Spleen (tissue), 11 donors: ENCODE measurements at regions not wholly inside any gene's neighbourhood (a gene's known extent, or its start where the extent isn't known, plus 50 kb on each side); places are given as distances from the start of the nearest gene placed in this dataset.

Experiments used
- DNase-seq: peaks from one replicate; pipeline ENCODE4 v3.0.0-alpha.2; 2020
- H3K27ac ChIP-seq, 8 donors: fragments of 200-600 bp; sonication (generic) in 7 of 8; 1 replicate in 4 of 8; 2 replicates in 4 of 8; pipeline versions ENCODE4 v1.5.0 to v1.8.0; 2016 to 2021; ENCODE audit warnings: inconsistent platforms in 4 of 8, mild to moderate bottlenecking in 4 of 8, moderate library complexity in 1 of 8
- H3K27me3 ChIP-seq, 7 donors: fragments of 200-600 bp; sonication (generic) in 6 of 7; replicated peaks in 1 of 7; 1 replicate in 4 of 7; 2 replicates in 3 of 7; pipeline versions ENCODE4 v1.5.0 to v1.8.0; 2016 to 2021; ENCODE audit warnings: inconsistent platforms in 3 of 7, mild to moderate bottlenecking in 1 of 7
- H3K36me3 ChIP-seq, 6 donors: fragments of 200-600 bp; sonication (generic) in 5 of 6; 1 replicate in 4 of 6; 2 replicates in 2 of 6; pipeline versions ENCODE4 v1.5.0 to v1.8.0; 2016 to 2021; ENCODE audit warnings: inconsistent platforms in 2 of 6
- H3K4me1 ChIP-seq, 6 donors: fragments of 200-600 bp; sonication (generic) in 5 of 6; 1 replicate in 3 of 6; 2 replicates in 3 of 6; pipeline versions ENCODE4 v1.5.0 to v1.8.0; 2016 to 2021; ENCODE audit warnings: inconsistent platforms in 3 of 6
- H3K4me3 ChIP-seq, 8 donors: fragments of 200-600 bp; sonication (generic) in 7 of 8; 1 replicate in 4 of 8; 2 replicates in 4 of 8; pipeline versions ENCODE4 v1.5.0 to v1.8.0; 2016 to 2021; ENCODE audit warnings: inconsistent platforms in 4 of 8, mild to moderate bottlenecking in 4 of 8, moderate library complexity in 2 of 8
- H3K9me3 ChIP-seq, 8 donors: fragments of 200-600 bp; sonication (generic) in 7 of 8; 1 replicate in 4 of 8; 2 replicates in 4 of 8; pipeline versions ENCODE4 v1.5.0 to v1.8.0; 2016 to 2021; ENCODE audit warnings: inconsistent platforms in 4 of 8
- CTCF ChIP-seq, 11 experiments: fragments of 200-600 bp in 7 of 11; fragments of 450-650 bp in 4 of 11; sonication (generic) in 4 of 11; IDR thresholded peaks in 8 of 11; conservative IDR thresholded peaks in 3 of 11; 1 replicate in 7 of 11; 2 replicates in 4 of 11; pipeline versions ENCODE4 v1.4.0 to v1.8.0; 2016 to 2021; ENCODE audit warnings: antibody characterized with exemption in 11 of 11, inconsistent platforms in 4 of 11, mild to moderate bottlenecking in 1 of 11
- POLR2A ChIP-seq, 3 donors: fragments of 450-650 bp; IDR thresholded peaks; one replicate each; pipeline ENCODE4 v1.5.1; 2017; ENCODE audit warnings: antibody characterized with exemption in 3 of 3, mild to moderate bottlenecking in 1 of 3
- POLR2AphosphoS5 ChIP-seq, 3 donors: sonication (generic); formaldehyde crosslinking; IDR thresholded peaks; one replicate each; pipeline ENCODE4 v1.5.1; 2017; ENCODE audit warnings: antibody characterized with exemption in 3 of 3
- WGBS, 5 donors: extraction: QIAGEN DNeasy Blood & Tissue Kit in 3 of 5; methylation state at CpG; one replicate each; pipeline versions ENCODE4 v1.1.5 to v1.1.7; 2013 to 2018; 5-methylcytosine and 5-hydroxymethylcytosine counted together
- intact Hi-C: fragments of 100-400 bp; cut with DNase I; formaldehyde crosslinking; loops from one replicate; pipeline ENCODE4 v1.15.0; 2023; ENCODE audit warnings: low total_unique reads
- donor health status: healthy with polysubstance abuse.
- donor health status: DM: no; HTN: no; CAD: no; lungs with moderate emphysema.
- donor health status: DM: no; HTN: no; CAD: no.
- donor health status: Bipolar disorder and iron deficiency.
- donor health status: healthy.
- donor health status: DM: no; HTN: no; CAD: no.
- donor health status: DM: yes; HTN: yes; CAD: no.

GRCh38 chr22:23386822-23387580 lies 193.1 kb downstream of the IGLL1 start:
- Histone ChIP-seq H3K4me1 (peaks cover 0 to 53% (median 15%) of the 10 kb centered on the region in 6 donors), H3K4me3 (no peak overlapping the region), H3K27ac (no peak overlapping the region), H3K27me3 (peaks cover 0 to 34% (median 0%) of the 10 kb centered on the region in 7 donors), H3K36me3 (no peaks in the 10 kb centered on the region), H3K9me3 (no peaks in the 10 kb centered on the region)
- intact Hi-C loops: no loop called here
- no peak for TF ChIP-seq POLR2AphosphoS5 (IDR thresholded peaks at IDR 0.05)
- no peak for TF ChIP-seq POLR2A (IDR thresholded peaks at IDR 0.05)
- no peak for TF ChIP-seq CTCF (IDR thresholded peaks at IDR 0.05 in 8 of 11, conservative IDR thresholded peaks at IDR 0.05 in 3 of 11)
- no peak for DNase-seq
- WGBS, 5 donors: 88 to 97% (median 91%) methylated on average over 4 to 12 of the region's 12 CpGs

- TF ChIP-seq CTCF (IDR thresholded peaks at IDR 0.05 in 8 of 11, conservative IDR thresholded peaks at IDR 0.05 in 3 of 11) (peak; percentile 96 to 99 (median 99)), POLR2A (IDR thresholded peaks at IDR 0.05) (no peak), POLR2AphosphoS5 (IDR thresholded peaks at IDR 0.05) (peak in 2 of 3 donors; percentile 41 to 52)
- Histone ChIP-seq H3K36me3 (no peaks in the 10 kb centered on the region), H3K27ac (no peak overlapping the region), H3K9me3 (no peaks in the 10 kb centered on the region), H3K27me3 (peaks cover 0 to 40% (median 0%) of the 10 kb centered on the region in 7 donors), H3K4me1 (peaks cover 0 to 53% (median 15%) of the 10 kb centered on the region in 6 donors), H3K4me3 (no peak overlapping the region)
- peak; percentile 93 for DNase-seq
- WGBS, 5 donors: 37 to 43% (median 38%) methylated on average over 17 to 20 of the region's 20 CpGs
- intact Hi-C loops: no loop called here
Observed at GRCh38 chr22:23385678-23386631, 194.1 kb downstream of the IGLL1 start.

GRCh38 chr22:23384923-23385677 lies 195.0 kb downstream of the IGLL1 start:
- H3K36me3 ChIP-seq: no peaks in the 10 kb centered on the region
- no peak overlapping the region for H3K27ac ChIP-seq
- intact Hi-C loops: no loop called here
- WGBS, 5 donors: 71 to 87% (median 84%) methylated on average over 8 to 14 of the region's 14 CpGs
- TF ChIP-seq POLR2A (IDR thresholded peaks at IDR 0.05) (no peak), CTCF (IDR thresholded peaks at IDR 0.05 in 8 of 11, conservative IDR thresholded peaks at IDR 0.05 in 3 of 11) (no peak), POLR2AphosphoS5 (IDR thresholded peaks at IDR 0.05) (no peak)
- peaks cover 0 to 53% (median 15%) of the 10 kb centered on the region in 6 donors for H3K4me1 ChIP-seq
- H3K9me3 ChIP-seq: no peaks in the 10 kb centered on the region
- DNase-seq: no peak
- H3K4me3 ChIP-seq: no peak overlapping the region
- H3K27me3 ChIP-seq: peaks cover 0 to 40% (median 0%) of the 10 kb centered on the region in 7 donors
